OCI-LY7 (cell line): ENCODE measurements at regions not wholly inside any gene's neighbourhood (a gene's known extent, or its start where the extent isn't known, plus 50 kb on each side); places are given as distances from the start of the nearest gene placed in this dataset.

ENCODE experiments used
- CTCF ChIP-seq: fragments of 200-600 bp; sonication (generic); conservative IDR thresholded peaks from 2 replicates; pipeline ENCODE4 v1.5.1; 2014; ENCODE audit warnings: mild to moderate bottlenecking, antibody characterized with exemption, low read length, moderate library complexity, mixed read lengths
- EZH2phosphoT487 ChIP-seq: fragments of 200-600 bp; sonication (generic); IDR thresholded peaks from 2 replicates; pipeline ENCODE4 v1.6.1; 2018; ENCODE audit warnings: low read depth, borderline replicate concordance, mild to moderate bottlenecking, mixed run types, antibody characterized with exemption, low read length, moderate library complexity, mixed read lengths

GRCh38 chr4:166257276-166257675 is 384.2 kb downstream of the TLL1 start:
- TF ChIP-seq CTCF (no peak), EZH2phosphoT487 (no peak)
